HCT116 (cell line): ENCODE measurements at regions not wholly inside any gene's neighbourhood (a gene's known extent, or its start where the extent isn't known, plus 50 kb on each side); places are given as distances from the start of the nearest gene placed in this dataset.

ENCODE experiments used
- ATAC-seq: fragments of 200-7000 bp; cut with Tn5 transposase; 2 replicates; pipeline ENCODE4 v1.9.1; 2020; ENCODE audit warnings: mild to moderate bottlenecking, moderate library complexity
- BruUV-seq: library from RNA; stranded (reverse); fragments of 400-500 nt; replicated peaks from 2 replicates; lab custom pipeline; 2021; lab: Mats Ljungman, UMichigan
- CTCF ChIA-PET: fragments of 300-600 bp; sonication (Branson Sonifier 250); formaldehyde crosslinking; loops from one replicate; lab custom pipeline; 2021; ENCODE audit warnings: antibody characterized with exemption; lab: Charles Lee
- POLR2A ChIA-PET: fragments of 300-600, 350-600 bp; sonication (Branson Sonifier 250); formaldehyde crosslinking; loops from one replicate; lab custom pipeline; 2021; ENCODE audit warnings: antibody characterized with exemption; lab: Charles Lee
- RAD21 ChIA-PET, 2 experiments: fragments of 300-600 bp; sonication (Branson Sonifier 250); formaldehyde crosslinking; loops; one replicate each; lab custom pipeline; 2023; ENCODE audit warnings: low total read pairs in 2 of 2; ENCODE audit not compliant: uncharacterized antibody in 2 of 2, unreplicated experiment in 2 of 2, low non-redundant PET in 1 of 2; lab: Charles Lee
- DNase-seq: peaks from one replicate; pipeline ENCODE4 v3.0.0-alpha.2; 2010; ENCODE audit warnings: low read depth, low spot score
- H2AFZ ChIP-seq: fragments of 200-600 bp; shearing (Covaris generic), sonication (generic); 2 replicates; pipeline ENCODE4 v1.6.1; 2017; ENCODE audit warnings: low read depth, mixed run types, mixed read lengths, antibody characterized with exemption, low read length; ENCODE audit not compliant: poor library complexity, severe bottlenecking
- H3K27ac ChIP-seq: 2 replicates; pipeline ENCODE4 v1.5.1; 2012; ENCODE audit warnings: low read depth, low read length
- H3K27me3 ChIP-seq: fragments of 200-600 bp; sonication (generic); 2 replicates; pipeline ENCODE4 v1.6.1; 2016; ENCODE audit warnings: mixed run types, low read length, mixed read lengths; ENCODE audit not compliant: insufficient read depth
- H3K36me3 ChIP-seq, 2 experiments: fragments of 200-500 bp in 1 of 2; fragments of 200-600 bp in 1 of 2; sonication (Bioruptor generic) in 1 of 2; sonication (generic) in 1 of 2; 2 replicates each; pipeline versions ENCODE4 v1.5.1 to v1.6.1; 2014 to 2016; ENCODE audit warnings: low read length in 2 of 2, inconsistent platforms in 1 of 2, mixed read lengths in 1 of 2, mixed run types in 1 of 2; ENCODE audit not compliant: insufficient read depth in 2 of 2, control insufficient read depth in 1 of 2
- H3K4me1 ChIP-seq, 2 experiments: fragments of 200-600 bp in 1 of 2; sonication (generic) in 1 of 2; 2 replicates each; pipeline versions ENCODE4 v1.5.1 to v1.6.1; 2012 to 2017; ENCODE audit warnings: low read length in 2 of 2, inconsistent platforms in 1 of 2, mild to moderate bottlenecking in 1 of 2, mixed read lengths in 1 of 2, mixed run types in 1 of 2, moderate library complexity in 1 of 2; ENCODE audit not compliant: insufficient read depth in 2 of 2, control insufficient read depth in 1 of 2
- H3K4me2 ChIP-seq: fragments of 200-600 bp; sonication (generic); 2 replicates; pipeline ENCODE4 v1.6.1; 2017; ENCODE audit warnings: mixed run types, low read length, mixed read lengths
- H3K4me3 ChIP-seq, 2 experiments: fragments of 200-600 bp in 1 of 2; sonication (generic) in 1 of 2; replicated peaks in 1 of 2; 2 replicates each; pipeline ENCODE4 v1.5.1; 2011 to 2016; ENCODE audit warnings: low read length in 2 of 2, control low read depth in 1 of 2, low read depth in 1 of 2, mild to moderate bottlenecking in 1 of 2, mixed read lengths in 1 of 2, mixed run types in 1 of 2
- H3K79me2 ChIP-seq: fragments of 200-600 bp; sonication (generic); 2 replicates; pipeline ENCODE4 v1.6.1; 2017; ENCODE audit warnings: mild to moderate bottlenecking, mixed run types, low read length, moderate library complexity, mixed read lengths; ENCODE audit not compliant: insufficient read depth
- H3K9ac ChIP-seq: fragments of 200-600 bp; sonication (generic); 2 replicates; pipeline ENCODE4 v1.6.1; 2016; ENCODE audit warnings: low read length, mixed read lengths
- H3K9me2 ChIP-seq: fragments of 200-600 bp; sonication (generic), shearing (Covaris generic); 2 replicates; pipeline ENCODE4 v1.6.1; 2017; ENCODE audit warnings: mixed run types, mild to moderate bottlenecking, moderate library complexity; ENCODE audit not compliant: insufficient read depth
- H3K9me3 ChIP-seq, 2 experiments: fragments of 200-500 bp in 1 of 2; fragments of 200-600 bp in 1 of 2; sonication (Bioruptor generic) in 1 of 2; sonication (generic) in 1 of 2; 2 replicates each; pipeline ENCODE4 v1.6.1; 2014 to 2017; ENCODE audit warnings: low read length in 2 of 2, mixed read lengths in 2 of 2, inconsistent platforms in 1 of 2, low read depth in 1 of 2, mild to moderate bottlenecking in 1 of 2, mixed run types in 1 of 2, moderate library complexity in 1 of 2; ENCODE audit not compliant: control insufficient read depth in 1 of 2, insufficient read depth in 1 of 2
- H4K20me1 ChIP-seq: fragments of 200-600 bp; sonication (generic), shearing (Covaris generic); 2 replicates; pipeline ENCODE4 v1.6.1; 2017; ENCODE audit warnings: mixed run types, mild to moderate bottlenecking, moderate library complexity; ENCODE audit not compliant: insufficient read depth
- ATF3 ChIP-seq: IDR thresholded peaks from 2 replicates; pipeline ENCODE4 v1.6.1; 2012
- CEBPB ChIP-seq: IDR thresholded peaks from 2 replicates; pipeline ENCODE4 v1.6.1; 2012; ENCODE audit warnings: low read depth
- CTCF ChIP-seq, 3 experiments: fragments of 200-600 bp in 1 of 3; sonication (generic) in 1 of 3; IDR thresholded peaks in 2 of 3; conservative IDR thresholded peaks in 1 of 3; 2 replicates each; pipeline ENCODE4 v1.5.1; 2012 to 2017; ENCODE audit warnings: low read depth in 2 of 3, low read length in 2 of 3, antibody characterized with exemption in 1 of 3, borderline replicate concordance in 1 of 3, control low read depth in 1 of 3, mild to moderate bottlenecking in 1 of 3, mixed read lengths in 1 of 3, mixed run types in 1 of 3, moderate library complexity in 1 of 3; ENCODE audit not compliant: insufficient read depth in 1 of 3
- EZH2 ChIP-seq: fragments of 200-600 bp; sonication (generic); IDR thresholded peaks from 2 replicates; pipeline ENCODE4 v1.6.1; 2017; ENCODE audit warnings: antibody characterized with exemption, mixed run types
- MAX ChIP-seq: IDR thresholded peaks from 2 replicates; pipeline ENCODE4 v1.6.1; 2012
- SP1 ChIP-seq: IDR thresholded peaks from 2 replicates; pipeline ENCODE4 v1.6.1; 2012; ENCODE audit warnings: low read depth
- SRF ChIP-seq: IDR thresholded peaks from 2 replicates; pipeline ENCODE4 v1.6.1; 2012; ENCODE audit warnings: low read depth
- TCF7L2 ChIP-seq: IDR thresholded peaks from 2 replicates; pipeline ENCODE4 v1.7.0; 2011; ENCODE audit warnings: borderline replicate concordance, inconsistent platforms; ENCODE audit not compliant: insufficient read depth, insufficient read length; ENCODE audit errors: extremely low read depth
- intact Hi-C: fragments of 100-400 bp; cut with micrococcal nuclease; formaldehyde crosslinking; loops from 2 replicates; pipeline ENCODE4 v1.10.0; 2022

- Histone ChIP-seq H3K9ac (no peak overlapping the region), H3K9me3 (no peaks in the 10 kb centered on the region), H3K36me3 (no peaks in the 10 kb centered on the region), H3K4me3 (no peak overlapping the region), H2AFZ (no peak overlapping the region), H3K9me2 (no peaks in the 10 kb centered on the region), H3K27ac (no peak overlapping the region), H3K4me1 (no peaks in the 10 kb centered on the region), H3K27me3 (no peaks in the 10 kb centered on the region), H4K20me1 (no peaks in the 10 kb centered on the region), H3K4me2 (no peak overlapping the region), H3K79me2 (no peaks in the 10 kb centered on the region)
- TF ChIP-seq SRF (no peak), EZH2 (no peak)
- intact Hi-C loops, result no loop called here
- no TSS peak for BruUV-seq
- no peak for ATAC-seq
- CTCF ChIA-PET, result no interaction called here
- RAD21 ChIA-PET, result no interaction called here
- POLR2A ChIA-PET, result no interaction called here
- no peak for DNase-seq
These were observed 463.5 kb upstream of the TGFBR2 start for GRCh38 chr3:30142946-30143345.

DNA sequence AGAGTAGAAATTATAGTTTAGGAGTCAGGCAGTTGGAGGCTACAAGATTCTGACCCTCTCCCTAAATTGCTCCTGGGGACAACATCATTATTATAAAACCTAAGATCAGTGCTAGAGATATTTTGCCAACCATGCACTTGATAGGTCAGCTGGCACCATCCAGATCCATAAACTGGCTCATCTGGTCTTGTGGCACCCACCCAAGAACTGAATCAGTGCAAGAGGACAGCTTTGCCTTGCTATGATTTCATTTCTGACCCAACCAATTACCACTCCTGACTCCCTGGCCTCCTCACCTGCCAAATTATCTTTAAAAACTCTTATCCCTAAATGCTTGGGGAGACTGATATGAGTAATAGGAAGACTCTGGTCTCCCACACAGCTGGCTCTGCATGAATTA, 461.1 kb upstream of the TGFBR2 start:
- H3K4me2 ChIP-seq, result no peak overlapping the region
- no peaks in the 10 kb centered on the region for H3K9me3 ChIP-seq
- no peaks in the 10 kb centered on the region for H3K36me3 ChIP-seq
- CTCF ChIA-PET, result interaction anchor here (2.1 kb wide), 1 partner anchor 54 kb away, joined by 5 read pairs; no protein-coding TSS in a partner anchor
- no peak overlapping the region for H3K4me3 ChIP-seq
- H4K20me1 ChIP-seq, result no peaks in the 10 kb centered on the region
- no peaks in the 10 kb centered on the region for H3K9me2 ChIP-seq
- intact Hi-C loops, result no loop called here
- TF ChIP-seq CTCF (IDR thresholded peaks at IDR 0.05 in 2 of 3, conservative IDR thresholded peaks at IDR 0.05 in 1 of 3; ENCODE audit: borderline replicate concordance in 1 of 3, insufficient read depth in 1 of 3, low read depth in 2 of 3, low read length in 2 of 3), result no peak
- TF ChIP-seq CEBPB, result no peak
- TF ChIP-seq SRF, result no peak
- no peak for TF ChIP-seq TCF7L2
- TF ChIP-seq ATF3, result no peak
- no peak for TF ChIP-seq SP1
- TF ChIP-seq MAX, result no peak
- H3K4me1 ChIP-seq, result no peaks in the 10 kb centered on the region
- H3K27ac ChIP-seq, result no peak overlapping the region
- no peaks in the 10 kb centered on the region for H3K27me3 ChIP-seq
- ATAC-seq, result no peak
- POLR2A ChIA-PET, result no interaction called here
- H3K79me2 ChIP-seq, result no peaks in the 10 kb centered on the region
- no peak for DNase-seq
- no peak overlapping the region for H3K9ac ChIP-seq
- RAD21 ChIA-PET, result no interaction called here
- BruUV-seq, result no TSS peak
- no peak overlapping the region for H2AFZ ChIP-seq
